ENCODE measurements at regions not wholly inside any gene's neighbourhood (a gene's known extent, or its start where the extent isn't known, plus 50 kb on each side); places are given as distances from the start of the nearest gene placed in this dataset.
"Not testable (repeated sequence)": the region's sequence is repeated elsewhere in the genome, so short reads cannot be mapped to it uniquely, and the experiment has no call there.

- DNase-seq (ENCODE audit: extremely low read depth in 1 of 2, low read depth in 1 of 2) = no peak
These were observed 421.4 kb upstream of the UBE2E3 start for GRCh38 chr2:180559038-180559437.

DNA sequence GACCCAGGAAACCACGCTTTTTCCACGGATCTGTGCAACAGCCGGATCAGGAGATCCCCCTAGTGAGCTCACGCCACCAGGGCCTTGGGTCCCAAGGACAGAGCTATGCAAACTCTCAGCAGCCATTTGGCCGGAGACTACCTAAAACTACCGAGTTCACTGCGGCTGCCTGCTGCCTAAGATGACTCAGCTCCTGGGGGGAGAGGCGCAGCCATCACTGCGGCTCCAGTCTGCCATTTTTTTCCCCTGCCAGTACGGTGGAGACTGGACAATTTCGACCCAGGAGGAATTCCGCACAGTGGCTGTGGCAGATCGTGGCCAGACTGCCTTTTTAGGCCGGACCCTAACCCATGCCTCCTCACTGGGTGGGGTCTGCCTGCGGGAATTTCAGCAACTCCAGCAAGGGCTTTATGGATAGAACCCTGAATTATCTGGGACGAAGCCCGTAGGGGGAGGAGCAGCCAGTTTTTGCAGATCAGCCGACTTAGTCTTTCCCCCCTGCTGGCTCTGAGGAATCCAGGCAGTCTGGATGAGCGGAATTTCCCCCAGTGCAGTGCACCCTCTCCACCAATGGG, 424.9 kb upstream of the UBE2E3 start:
- no peak for DNase-seq (ENCODE audit: extremely low read depth in 1 of 2, low read depth in 1 of 2)

GRCh38 chr2:180554330-180554729, 426.1 kb upstream of the UBE2E3 start:
- no peak for DNase-seq (ENCODE audit: extremely low read depth in 1 of 2, low read depth in 1 of 2)

GRCh38 chr2:180553094-180553715, 427.2 kb upstream of the UBE2E3 start:
- no peak for DNase-seq (ENCODE audit: extremely low read depth in 1 of 2, low read depth in 1 of 2)

GRCh38 chr2:180542511-180542910, 437.9 kb upstream of the UBE2E3 start:
- DNase-seq (ENCODE audit: extremely low read depth in 1 of 2, low read depth in 1 of 2) = no peak

DNA sequence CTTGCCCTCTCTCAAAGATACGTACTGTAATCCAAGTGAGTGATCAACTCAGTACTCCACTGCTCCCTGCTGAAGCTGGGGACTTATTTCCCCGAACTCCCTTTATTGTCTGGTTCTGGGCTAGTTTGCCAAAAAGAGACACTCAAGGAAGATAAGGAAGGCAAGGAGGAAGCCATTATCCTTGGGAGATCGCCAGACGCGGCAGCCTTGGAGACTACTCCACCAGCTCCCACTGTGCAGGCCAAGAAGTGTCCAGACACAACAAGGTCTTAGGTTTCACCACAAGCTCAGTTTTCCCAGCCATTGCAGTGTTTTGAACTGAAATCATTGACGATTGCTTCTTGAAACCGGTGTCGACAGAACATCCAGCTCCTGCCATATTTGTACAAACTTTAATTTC, 439.6 kb upstream of the UBE2E3 start:
- no peak for DNase-seq (ENCODE audit: extremely low read depth in 1 of 2, low read depth in 1 of 2)

DNA sequence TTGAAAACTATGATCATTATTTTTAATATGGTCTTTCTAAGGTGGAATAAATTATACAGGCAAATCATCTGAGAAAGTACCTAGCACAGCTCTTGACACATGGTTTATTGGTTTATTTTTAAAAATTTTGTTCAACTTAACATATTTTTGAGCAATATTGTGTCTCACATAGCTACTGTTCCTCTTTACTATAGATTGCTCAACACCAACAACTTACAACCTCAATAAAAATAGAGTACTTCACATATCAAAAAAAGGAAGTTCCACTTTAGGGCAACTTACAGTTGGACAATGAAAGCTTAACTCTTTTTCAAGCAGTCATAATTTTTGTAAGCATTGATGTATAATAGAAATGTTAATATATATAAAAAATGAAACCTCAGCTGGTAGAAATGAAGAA, 440.9 kb upstream of the UBE2E3 start:
- DNase-seq (ENCODE audit: extremely low read depth in 1 of 2, low read depth in 1 of 2) = no peak

DNA sequence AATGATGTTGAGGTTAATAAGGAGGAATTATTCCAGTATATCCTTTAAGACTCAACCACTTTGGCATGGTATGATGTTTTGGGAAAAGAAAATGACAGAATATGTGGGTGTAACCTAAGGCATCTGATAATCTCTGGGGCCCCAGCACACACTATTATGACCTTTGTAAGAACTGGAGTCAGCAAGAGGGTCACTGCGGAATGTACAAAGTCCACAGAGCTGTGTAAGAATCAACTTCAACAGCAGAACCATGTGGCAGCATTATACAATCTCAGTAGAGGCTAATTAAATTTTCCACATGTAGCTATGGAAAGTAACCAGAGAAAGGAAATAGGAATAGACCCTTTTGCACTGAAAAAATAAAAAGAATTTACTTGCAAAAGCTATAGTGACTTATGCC, 445.1 kb upstream of the UBE2E3 start:
- no peak for DNase-seq (ENCODE audit: extremely low read depth in 1 of 2, low read depth in 1 of 2)

GRCh38 chr2:180531787-180532186, 448.6 kb upstream of the UBE2E3 start:
- DNase-seq (ENCODE audit: extremely low read depth in 1 of 2, low read depth in 1 of 2) = not testable (repeated sequence)

- no peak for DNase-seq (ENCODE audit: extremely low read depth in 1 of 2, low read depth in 1 of 2)
These were observed 455.9 kb upstream of the UBE2E3 start for GRCh38 chr2:180524499-180524898.

DNA sequence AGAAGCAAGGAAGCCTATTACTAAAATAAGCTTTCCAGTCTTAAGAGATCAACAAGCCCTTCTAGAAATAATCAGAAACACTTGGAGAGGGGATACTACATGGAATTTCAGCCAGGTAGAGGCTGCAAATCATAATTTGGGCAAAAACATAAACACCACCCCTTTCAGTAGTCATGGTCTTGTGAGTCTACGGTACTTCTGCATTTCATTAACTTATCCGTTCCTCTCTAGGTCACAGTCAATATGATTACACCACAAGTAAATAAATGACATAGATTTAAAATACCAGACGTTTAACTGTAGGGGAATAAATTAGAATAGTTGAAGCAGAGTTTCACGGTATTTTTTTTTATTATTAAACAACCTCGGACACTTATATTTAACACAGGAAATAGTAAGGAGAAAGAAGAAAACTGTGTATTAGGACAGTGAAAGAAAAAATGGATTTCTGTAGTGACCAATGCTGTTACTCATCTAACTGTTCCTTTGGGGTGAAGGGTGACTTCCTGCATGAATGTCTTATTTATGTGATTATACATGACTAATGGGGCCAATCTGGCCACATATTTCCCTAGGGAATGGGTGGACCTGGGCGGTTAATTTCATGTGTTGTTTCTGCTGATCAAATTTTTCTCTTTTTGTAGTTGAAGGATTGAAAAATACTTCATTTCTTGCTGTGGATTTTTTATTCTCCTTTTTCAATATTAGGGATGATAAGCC, 456.6 kb upstream of the UBE2E3 start:
- no peak for DNase-seq (ENCODE audit: extremely low read depth in 1 of 2, low read depth in 1 of 2)

DNA sequence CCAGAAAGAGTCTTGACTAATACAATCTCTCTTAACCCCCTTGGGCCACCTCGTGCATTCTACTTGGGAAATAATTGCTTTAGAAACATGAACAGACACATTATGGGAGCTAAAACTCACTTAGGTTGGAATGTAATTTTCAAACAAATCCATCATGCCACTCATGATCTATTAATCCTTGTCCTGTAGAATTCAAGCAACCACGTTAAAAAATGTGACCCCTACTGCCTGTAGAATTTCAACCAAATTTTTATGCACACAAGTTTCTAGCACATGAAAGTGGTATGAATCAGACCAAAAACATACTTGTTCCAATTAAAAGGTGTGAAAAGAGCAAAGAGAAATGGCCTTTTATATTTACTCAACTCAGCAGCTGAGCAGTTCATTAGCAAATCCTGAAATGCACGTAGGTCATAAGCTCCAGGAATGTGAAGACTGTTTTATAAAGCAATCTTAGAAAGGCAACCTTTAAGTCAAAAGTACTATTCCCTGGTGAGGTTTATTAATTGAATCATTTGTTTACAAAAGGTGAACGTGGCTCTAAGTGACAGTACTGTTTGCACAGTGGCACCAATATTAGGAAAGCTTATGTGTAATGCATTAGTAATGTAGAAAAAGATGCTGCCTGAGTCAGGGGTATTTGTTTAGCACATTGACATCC, 459.4 kb upstream of the UBE2E3 start:
- DNase-seq (ENCODE audit: extremely low read depth in 1 of 2, low read depth in 1 of 2) = no peak

GRCh38 chr2:180520206-180520605, 460.2 kb upstream of the UBE2E3 start:
- DNase-seq (ENCODE audit: extremely low read depth in 1 of 2, low read depth in 1 of 2) = no peak

DNA sequence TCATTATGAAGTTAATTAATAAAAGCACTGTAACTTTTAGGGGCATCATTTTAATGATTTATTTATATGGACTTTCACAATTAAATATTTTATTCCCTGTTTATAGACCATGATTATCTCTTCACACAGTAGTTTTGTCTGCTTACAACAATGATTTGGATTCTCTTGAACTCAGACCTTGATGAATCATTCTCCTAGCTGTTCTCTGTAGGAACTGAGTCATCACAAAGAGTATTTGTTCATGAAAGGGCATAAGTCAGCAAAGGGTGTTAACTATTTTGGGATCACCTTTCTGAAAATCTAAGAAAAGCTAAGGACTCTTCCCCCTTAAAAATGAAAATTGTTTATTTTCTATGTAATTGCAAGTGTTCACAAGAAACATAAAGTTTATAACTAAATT, 461.1 kb upstream of the UBE2E3 start:
- DNase-seq (ENCODE audit: extremely low read depth in 1 of 2, low read depth in 1 of 2) = no peak

- no peak for DNase-seq (ENCODE audit: extremely low read depth in 1 of 2, low read depth in 1 of 2)
These were observed 464.2 kb upstream of the UBE2E3 start for GRCh38 chr2:180516232-180516631.

GRCh38 chr2:180513389-180513788, 467.0 kb upstream of the UBE2E3 start:
- DNase-seq (ENCODE audit: extremely low read depth in 1 of 2, low read depth in 1 of 2) = no peak

DNA sequence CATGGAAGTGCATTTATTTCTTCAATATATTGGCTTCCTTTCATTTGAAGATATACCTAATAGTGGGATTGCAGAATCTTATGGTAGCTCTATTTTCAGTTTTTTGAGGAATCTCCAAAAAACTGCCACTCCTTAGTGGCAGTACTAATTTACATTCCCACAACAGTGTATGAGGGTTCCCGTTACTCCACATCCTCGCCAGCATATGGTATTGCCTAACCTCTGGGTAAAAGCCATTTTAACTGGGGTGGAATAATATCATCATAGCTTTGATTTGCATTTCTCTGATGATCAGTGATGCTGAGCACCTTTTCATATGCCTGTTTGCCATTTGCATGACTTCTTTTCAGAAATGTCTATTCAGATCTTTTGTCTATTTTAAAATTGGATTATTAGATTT, 471.9 kb upstream of the UBE2E3 start:
- no peak for DNase-seq (ENCODE audit: extremely low read depth in 1 of 2, low read depth in 1 of 2)

DNA sequence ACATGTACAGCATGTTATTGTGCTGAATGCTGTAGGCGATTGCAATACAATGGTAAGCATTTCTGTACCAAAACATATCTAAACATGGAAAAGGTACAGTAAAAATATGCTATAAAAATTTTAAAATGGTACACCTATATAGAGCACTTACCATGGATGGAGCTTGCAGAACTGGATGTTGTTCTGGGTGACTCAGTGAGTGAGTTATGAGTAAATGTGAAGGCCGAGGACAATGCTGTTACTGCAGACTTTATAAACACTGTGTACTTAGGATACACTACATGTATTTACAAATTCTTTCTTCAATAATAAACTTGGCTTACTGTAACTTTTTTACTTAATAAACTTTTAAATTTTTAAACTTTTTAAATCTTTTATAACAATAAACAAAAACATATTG, 473.4 kb upstream of the UBE2E3 start:
- no peak for DNase-seq (ENCODE audit: extremely low read depth in 1 of 2, low read depth in 1 of 2)

- DNase-seq (ENCODE audit: extremely low read depth in 1 of 2, low read depth in 1 of 2) = no peak
These were observed 475.2 kb upstream of the UBE2E3 start for GRCh38 chr2:180505203-180505602.

DNA sequence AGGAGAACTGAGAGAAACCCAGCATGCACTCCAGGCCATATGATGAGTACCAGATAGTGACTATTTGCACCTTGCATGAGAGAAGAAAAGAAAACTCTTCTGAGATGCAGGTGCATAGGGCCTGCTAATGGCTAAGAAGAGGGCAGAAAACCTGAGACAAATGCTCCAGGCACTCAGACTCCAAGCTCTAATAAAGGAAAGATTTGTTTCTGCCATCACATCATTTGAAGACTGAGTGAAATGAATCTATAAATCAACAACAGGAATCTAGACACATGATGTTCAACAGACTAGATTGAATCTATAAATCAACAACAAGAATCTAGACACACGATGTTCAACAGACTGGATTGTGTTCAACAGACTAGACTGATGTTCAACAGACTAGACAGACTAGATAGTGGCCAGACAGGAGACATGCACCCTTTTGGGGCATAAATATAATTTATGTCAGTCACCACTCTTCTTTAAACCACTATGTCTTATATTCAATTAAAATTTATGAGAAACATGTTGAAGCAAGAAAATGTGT, 482.7 kb upstream of the UBE2E3 start:
- DNase-seq (ENCODE audit: extremely low read depth in 1 of 2, low read depth in 1 of 2) = no peak

DNA sequence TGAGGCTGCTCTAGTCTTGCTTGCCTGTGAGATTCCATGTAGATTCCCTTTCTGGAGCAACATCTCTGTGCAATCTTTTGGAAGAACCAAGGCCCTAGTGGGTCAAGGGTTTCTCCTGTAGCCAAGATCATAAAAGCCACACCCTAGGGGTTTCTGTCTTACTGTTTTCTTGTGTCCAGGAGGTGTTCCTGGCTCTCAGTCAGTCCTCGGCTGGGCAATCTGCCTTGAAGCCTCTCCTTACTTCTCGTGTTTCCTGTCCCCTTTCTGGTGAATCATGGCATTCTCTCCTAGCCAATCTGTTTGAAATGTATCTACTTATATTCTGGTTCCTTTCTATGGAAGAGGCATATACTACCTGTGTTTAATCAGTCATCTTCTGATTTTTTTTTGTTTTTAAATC, 484.8 kb upstream of the UBE2E3 start:
- no peak for DNase-seq (ENCODE audit: extremely low read depth in 1 of 2, low read depth in 1 of 2)

DNA sequence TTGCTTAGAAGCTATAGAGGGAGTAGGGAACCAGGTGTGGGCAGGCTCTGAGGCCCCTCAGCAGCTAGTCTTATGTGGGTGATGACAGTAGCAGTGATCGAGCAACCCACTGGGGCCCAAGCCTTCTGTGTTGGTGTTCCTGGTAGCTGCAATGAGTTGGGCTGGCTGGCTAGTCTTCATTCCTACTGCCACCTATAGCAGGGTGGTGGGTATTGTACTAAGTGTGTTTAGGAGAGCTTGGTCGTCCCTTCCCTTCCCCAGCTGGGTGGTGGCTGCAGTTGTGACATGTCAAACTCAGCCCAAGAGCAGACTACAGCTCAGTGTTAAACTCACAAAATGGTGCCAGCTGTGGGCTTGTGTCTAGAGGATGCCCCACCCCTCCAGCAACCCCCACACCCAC, 486.1 kb upstream of the UBE2E3 start:
- no peak for DNase-seq (ENCODE audit: extremely low read depth in 1 of 2, low read depth in 1 of 2)
